Endothelial cell of umbilical vein (primary cell): ENCODE measurements at regions not wholly inside any gene's neighbourhood (a gene's known extent, or its start where the extent isn't known, plus 50 kb on each side); places are given as distances from the start of the nearest gene placed in this dataset.

Source experiments
- BruUV-seq: library from RNA; stranded (reverse); fragments of 400-500 nt; replicated peaks from 2 replicates; lab custom pipeline; 2021; lab: Mats Ljungman, UMichigan
- CTCF ChIA-PET: fragments of 300-600, 350-600 bp; sonication (Branson Sonifier 250); formaldehyde crosslinking; loops from one replicate; lab custom pipeline; 2021; ENCODE audit warnings: antibody characterized with exemption, inconsistent platforms; lab: Charles Lee
- POLR2A ChIA-PET: fragments of 300-600, 350-600 bp; sonication (Branson Sonifier 250); formaldehyde crosslinking; loops from one replicate; lab custom pipeline; 2021; ENCODE audit warnings: antibody characterized with exemption, inconsistent platforms; lab: Charles Lee
- DNase-seq: peaks from one replicate; pipeline ENCODE4 v3.0.0-alpha.2; 2011; ENCODE audit warnings: low read depth, low spot score
- FAIRE-seq: peaks from 2 replicates; lab custom pipeline; 2011; peaks lifted over from hg19 to GRCh38; lab: Jason Lieb, UNC
- H2AFZ ChIP-seq: 2 replicates; pipeline ENCODE4 v1.6.0; 2012; ENCODE audit warnings: low read depth, low read length, control low read depth, inconsistent platforms
- H3K27ac ChIP-seq: 2 replicates; pipeline ENCODE4 v1.5.1; 2011; ENCODE audit warnings: low read depth, mild to moderate bottlenecking, control low read depth, low read length, moderate library complexity; ENCODE audit not compliant: insufficient read depth
- H3K27me3 ChIP-seq, 2 experiments: 2 replicates each; pipeline versions ENCODE4 v1.6.0 to v1.6.1; 2011; ENCODE audit warnings: low read length in 2 of 2, mixed read lengths in 1 of 2; ENCODE audit not compliant: control insufficient read depth in 2 of 2, insufficient read depth in 2 of 2
- H3K36me3 ChIP-seq, 2 experiments: 2 replicates in 1 of 2; 3 replicates in 1 of 2; pipeline ENCODE4 v1.5.1; 2011; ENCODE audit warnings: low read length in 2 of 2, mild to moderate bottlenecking in 1 of 2, moderate library complexity in 1 of 2; ENCODE audit not compliant: control insufficient read depth in 2 of 2, insufficient read depth in 2 of 2; ENCODE audit errors: extremely low read depth in 1 of 2
- H3K4me1 ChIP-seq: 3 replicates; pipeline ENCODE4 v1.5.1; 2011; ENCODE audit warnings: mild to moderate bottlenecking, low read length; ENCODE audit not compliant: control insufficient read depth, insufficient read depth; ENCODE audit errors: extremely low read depth
- H3K4me2 ChIP-seq: 2 replicates; pipeline ENCODE4 v1.6.1; 2011; ENCODE audit warnings: low read length, control low read depth, mixed read lengths; ENCODE audit not compliant: insufficient read depth
- H3K4me3 ChIP-seq, 3 experiments: fragments of 200-600 bp in 1 of 3; sonication (generic), shearing (Covaris generic) in 1 of 3; replicated peaks in 1 of 3; 2 replicates each; pipeline ENCODE4 v1.5.1; 2011 to 2016; ENCODE audit warnings: control low read depth in 3 of 3, low read length in 3 of 3, mild to moderate bottlenecking in 2 of 3, inconsistent platforms in 1 of 3, low read depth in 1 of 3, moderate library complexity in 1 of 3; ENCODE audit not compliant: insufficient read depth in 1 of 3
- H3K79me2 ChIP-seq: 2 replicates; pipeline ENCODE4 v1.6.0; 2012; ENCODE audit warnings: low read length, inconsistent platforms; ENCODE audit not compliant: control insufficient read depth, insufficient read depth
- H3K9ac ChIP-seq: replicated peaks from 2 replicates; pipeline ENCODE3; 2011; ENCODE audit warnings: low read length, control low read depth; ENCODE audit not compliant: insufficient read depth; ENCODE audit errors: extremely low read depth
- H3K9me1 ChIP-seq: replicated peaks from 3 replicates; pipeline ENCODE4 v1.6.0; 2011; ENCODE audit warnings: mild to moderate bottlenecking, low read length; ENCODE audit not compliant: control insufficient read depth, insufficient read depth; ENCODE audit errors: extremely low read depth
- H3K9me3 ChIP-seq: replicated peaks from 2 replicates; pipeline ENCODE4 v1.5.1; 2012; ENCODE audit warnings: low read length, inconsistent platforms; ENCODE audit not compliant: control insufficient read depth, insufficient read depth
- H4K20me1 ChIP-seq: replicated peaks from 2 replicates; pipeline ENCODE3; 2011; ENCODE audit warnings: mild to moderate bottlenecking, low read length; ENCODE audit not compliant: control insufficient read depth, insufficient read depth; ENCODE audit errors: extremely low read depth
- CTCF ChIP-seq, 2 donors: IDR thresholded peaks; 1 replicate in 1 of 2; 2 replicates in 1 of 2; pipeline ENCODE4 v1.5.1; 2011; ENCODE audit warnings: low read length in 2 of 2, mild to moderate bottlenecking in 2 of 2, moderate library complexity in 2 of 2, control low read depth in 1 of 2, inconsistent platforms in 1 of 2, low read depth in 1 of 2; ENCODE audit not compliant: insufficient read depth in 1 of 2; ENCODE audit errors: extremely low read depth in 1 of 2
- EZH2 ChIP-seq: IDR thresholded peaks from 2 replicates; pipeline ENCODE4 v1.6.1; 2012; ENCODE audit warnings: borderline replicate concordance, low read depth, mild to moderate bottlenecking, moderate library complexity, low read length, inconsistent platforms; ENCODE audit not compliant: severe bottlenecking
- FOS ChIP-seq: IDR thresholded peaks from 2 replicates; pipeline ENCODE4 v1.6.1; 2011; ENCODE audit warnings: mild to moderate bottlenecking, low read length, moderate library complexity, borderline replicate concordance; ENCODE audit not compliant: insufficient read depth
- GATA2 ChIP-seq: IDR thresholded peaks from 2 replicates; pipeline ENCODE4 v1.7.0; 2011; ENCODE audit warnings: low read depth, mild to moderate bottlenecking, moderate library complexity, mixed read lengths, low read length; ENCODE audit not compliant: insufficient read length, insufficient read depth
- JUN ChIP-seq: IDR thresholded peaks from 2 replicates; pipeline ENCODE4 v1.6.1; 2011; ENCODE audit warnings: borderline replicate concordance, low read depth; ENCODE audit not compliant: insufficient read length, insufficient read depth
- MYC ChIP-seq: IDR thresholded peaks from one replicate; pipeline ENCODE4 v1.6.1; 2011; ENCODE audit warnings: mild to moderate bottlenecking, low read depth, low read length
- POLR2A ChIP-seq: IDR thresholded peaks from 2 replicates; pipeline ENCODE4 v1.6.1; 2012; ENCODE audit warnings: low read depth, mild to moderate bottlenecking, control low read depth, low read length
- POLR2AphosphoS5 ChIP-seq: IDR thresholded peaks from 2 replicates; pipeline ENCODE4 v1.6.1; 2012; ENCODE audit warnings: low read depth, mild to moderate bottlenecking, control low read depth, low read length, moderate library complexity; ENCODE audit not compliant: insufficient read depth
- dilution Hi-C: fragments of 300-500 bp; cut with MboI; formaldehyde crosslinking; loops from one replicate; pipeline ENCODE4 v1.15.0; 2019; ENCODE audit warnings: low sequenced_read_pairs; ENCODE audit not compliant: extremely low pct_ligation_motif_present
- intact Hi-C: fragments of 100-400 bp; cut with micrococcal nuclease; formaldehyde crosslinking; loops from one replicate; pipeline ENCODE4 v1.10.0; 2022
- TF ChIP-seq, protein P1 (sequence below): IDR thresholded peaks from 2 replicates; pipeline ENCODE4 v1.6.1; 2011; ENCODE audit not compliant: insufficient read depth, insufficient read length

GRCh38 chr1:80892539-80892938 is 908.2 kb upstream of the ADGRL2 start:
- no TSS peak for BruUV-seq
- Histone ChIP-seq H3K9me1 (no peaks in the 10 kb centered on the region), H3K9ac (no peak overlapping the region), H3K4me3 (no peak overlapping the region), H3K27me3 (no peaks in the 10 kb centered on the region), H3K4me2 (no peak overlapping the region), H4K20me1 (no peaks in the 10 kb centered on the region), H3K79me2 (no peaks in the 10 kb centered on the region), H3K36me3 (no peaks in the 10 kb centered on the region), H3K4me1 (peaks cover 11% of the 10 kb centered on the region), H3K27ac (no peak overlapping the region), H2AFZ (no peak overlapping the region), H3K9me3 (no peaks in the 10 kb centered on the region)
- intact Hi-C loops (no loop called here), dilution Hi-C loops (no loop called here)
- FAIRE-seq (no peak), DNase-seq (no peak)
- TF ChIP-seq, protein P1, sequence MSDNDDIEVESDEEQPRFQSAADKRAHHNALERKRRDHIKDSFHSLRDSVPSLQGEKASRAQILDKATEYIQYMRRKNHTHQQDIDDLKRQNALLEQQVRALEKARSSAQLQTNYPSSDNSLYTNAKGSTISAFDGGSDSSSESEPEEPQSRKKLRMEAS = no peak
- no peak for TF ChIP-seq POLR2A
- TF ChIP-seq JUN = no peak
- no peak for TF ChIP-seq CTCF (IDR thresholded peaks at IDR 0.05; ENCODE audit: extremely low read depth in 1 of 2, insufficient read depth in 1 of 2, low read depth in 1 of 2, low read length in 2 of 2)
- TF ChIP-seq EZH2 = no peak
- no peak for TF ChIP-seq FOS
- no peak for TF ChIP-seq GATA2
- TF ChIP-seq MYC = no peak
- no peak for TF ChIP-seq POLR2AphosphoS5
- CTCF ChIA-PET = no interaction called here
- POLR2A ChIA-PET = no interaction called here
